IMR-90 (cell line): ENCODE measurements at regions not wholly inside any gene's neighbourhood (a gene's known extent, or its start where the extent isn't known, plus 50 kb on each side); places are given as distances from the start of the nearest gene placed in this dataset.
"Not testable (repeated sequence)": the region's sequence is repeated elsewhere in the genome, so short reads cannot be mapped to it uniquely, and the experiment has no call there.

Experiments used
- ATAC-seq: fragments of 200-7000 bp; cut with Tn5 transposase; 2 replicates; pipeline ENCODE4 v1.9.1; 2020; ENCODE audit warnings: low read depth, mild to moderate bottlenecking, moderate library complexity
- BruUV-seq: library from RNA; stranded (reverse); fragments of 400-500 nt; replicated peaks from 2 replicates; lab custom pipeline; 2021; lab: Mats Ljungman, UMichigan
- CTCF ChIA-PET: fragments of 300-600 bp; formaldehyde crosslinking; extraction: SDS; loops from one replicate; lab custom pipeline; 2021; ENCODE audit warnings: antibody characterized with exemption; lab: Yijun Ruan, JAX
- POLR2A ChIA-PET: fragments of 300-600 bp; sonication (Branson Sonifier 250); formaldehyde crosslinking; loops from one replicate; lab custom pipeline; 2022; ENCODE audit warnings: antibody characterized with exemption; ENCODE audit not compliant: unreplicated experiment; lab: Charles Lee
- DNase-seq: peaks from one replicate; pipeline ENCODE4 v3.0.0; 2013
- H2AFZ ChIP-seq: replicated peaks from 2 replicates; pipeline ENCODE3; 2013; ENCODE audit warnings: low read length, mild to moderate bottlenecking; ENCODE audit not compliant: poor library complexity
- H2AK5ac ChIP-seq: 2 replicates; pipeline ENCODE4 v1.6.1; 2013; ENCODE audit warnings: low read depth, low read length, inconsistent platforms
- H2AK9ac ChIP-seq: replicated peaks from 2 replicates; pipeline ENCODE3; 2013; ENCODE audit warnings: mild to moderate bottlenecking, low read depth, low read length, moderate library complexity; ENCODE audit not compliant: poor library complexity
- H2BK120ac ChIP-seq: 2 replicates; pipeline ENCODE4 v1.6.1; 2013; ENCODE audit warnings: low read depth, low read length, inconsistent platforms
- H2BK15ac ChIP-seq: 3 replicates; pipeline ENCODE4 v1.6.1; 2013; ENCODE audit warnings: low read depth, low read length, inconsistent platforms
- H2BK20ac ChIP-seq: 2 replicates; pipeline ENCODE4 v1.6.1; 2013; ENCODE audit warnings: low read depth, mild to moderate bottlenecking, inconsistent platforms, low read length, moderate library complexity
- H2BK5ac ChIP-seq: 2 replicates; pipeline ENCODE4 v1.6.1; 2013; ENCODE audit warnings: mild to moderate bottlenecking, low read depth, low read length, inconsistent platforms; ENCODE audit not compliant: poor library complexity, severe bottlenecking
- H3K14ac ChIP-seq: replicated peaks from 2 replicates; pipeline ENCODE4 v1.6.1; 2013; ENCODE audit warnings: low read depth, low read length, inconsistent platforms
- H3K18ac ChIP-seq: 2 replicates; pipeline ENCODE4 v1.6.1; 2013; ENCODE audit warnings: low read depth, low read length, control low read depth
- H3K23ac ChIP-seq: 2 replicates; pipeline ENCODE4 v1.6.1; 2013; ENCODE audit warnings: low read depth, low read length, inconsistent platforms
- H3K27ac ChIP-seq: 2 replicates; pipeline ENCODE4 v1.5.1; 2013; ENCODE audit warnings: mild to moderate bottlenecking, control low read depth, low read length; ENCODE audit not compliant: insufficient read depth
- H3K27me3 ChIP-seq: 2 replicates; pipeline ENCODE4 v1.6.1; 2013; ENCODE audit warnings: low read length; ENCODE audit not compliant: control insufficient read depth, insufficient read depth
- H3K36me3 ChIP-seq: 2 replicates; pipeline ENCODE4 v1.6.1; 2013; ENCODE audit warnings: low read length, mixed read lengths; ENCODE audit not compliant: control insufficient read depth, insufficient read depth
- H3K4ac ChIP-seq: 2 replicates; pipeline ENCODE4 v1.6.1; 2013; ENCODE audit warnings: low read depth, low read length, inconsistent platforms
- H3K4me1 ChIP-seq: 2 replicates; pipeline ENCODE4 v1.6.1; 2013; ENCODE audit warnings: low read length, mixed read lengths; ENCODE audit not compliant: control insufficient read depth, insufficient read depth
- H3K4me2 ChIP-seq: 2 replicates; pipeline ENCODE4 v1.6.1; 2013; ENCODE audit warnings: low read depth, mild to moderate bottlenecking, control low read depth, low read length, moderate library complexity
- H3K4me3 ChIP-seq: 2 replicates; pipeline ENCODE4 v1.5.1; 2013; ENCODE audit warnings: low read depth, mild to moderate bottlenecking, control low read depth, low read length, moderate library complexity; ENCODE audit not compliant: insufficient read depth
- H3K56ac ChIP-seq: 2 replicates; pipeline ENCODE4 v1.6.1; 2013; ENCODE audit warnings: low read length, inconsistent platforms; ENCODE audit not compliant: insufficient read depth; ENCODE audit errors: extremely low read depth
- H3K79me1 ChIP-seq, 2 experiments: 2 replicates each; pipeline ENCODE4 v1.6.1; 2013; ENCODE audit warnings: low read length in 2 of 2, inconsistent platforms in 1 of 2, low read depth in 1 of 2
- H3K9ac ChIP-seq: 2 replicates; pipeline ENCODE4 v1.6.1; 2013; ENCODE audit warnings: low read depth, low read length, control low read depth
- H3K9me1 ChIP-seq: 2 replicates; pipeline ENCODE4 v1.6.1; 2013; ENCODE audit warnings: low read length, inconsistent platforms; ENCODE audit not compliant: insufficient read depth
- H3K9me3 ChIP-seq: 2 replicates; pipeline ENCODE4 v1.6.1; 2013; ENCODE audit warnings: low read length; ENCODE audit not compliant: control insufficient read depth, insufficient read depth
- H4K20me1 ChIP-seq: 2 replicates; pipeline ENCODE4 v1.6.1; 2013; ENCODE audit warnings: low read length, inconsistent platforms; ENCODE audit not compliant: insufficient read depth
- H4K5ac ChIP-seq: 2 replicates; pipeline ENCODE4 v1.6.1; 2013; ENCODE audit warnings: mild to moderate bottlenecking, low read depth, low read length, control low read depth
- H4K8ac ChIP-seq, 2 experiments: 2 replicates each; pipeline ENCODE4 v1.6.1; 2013; ENCODE audit warnings: low read depth in 2 of 2, low read length in 2 of 2, control low read depth in 1 of 2, inconsistent platforms in 1 of 2
- H4K91ac ChIP-seq: 2 replicates; pipeline ENCODE4 v1.6.1; 2013; ENCODE audit warnings: low read depth, low read length, inconsistent platforms; ENCODE audit not compliant: insufficient read depth
- WGBS, 2 experiments: methylation state at CpG; one replicate each; pipeline versions ENCODE4 v1.1.5 to v1.1.7; 2013; ENCODE audit warnings: missing lambda C conversion rate in 2 of 2; ENCODE audit not compliant: insufficient read length in 1 of 2; ENCODE audit errors: extremely low coverage in 2 of 2; 5-methylcytosine and 5-hydroxymethylcytosine counted together
- dilution Hi-C: fragments of 300-500 bp; cut with HindIII; formaldehyde crosslinking; loops from one replicate; pipeline ENCODE4 v1.14.3; 2018; ENCODE audit warnings: low sequenced_read_pairs; ENCODE audit not compliant: unreplicated experiment
- in situ Hi-C: fragments of 300-500 bp; cut with MboI; formaldehyde crosslinking; loops from 3 replicates; pipeline ENCODE4 v1.14.3; 2019; ENCODE audit warnings: low sequenced_read_pairs, inconsistent platforms, mixed read lengths
- intact Hi-C: fragments of 100-400 bp; cut with micrococcal nuclease; formaldehyde crosslinking; loops from 2 replicates; pipeline ENCODE4 v1.10.0; 2022

DNA sequence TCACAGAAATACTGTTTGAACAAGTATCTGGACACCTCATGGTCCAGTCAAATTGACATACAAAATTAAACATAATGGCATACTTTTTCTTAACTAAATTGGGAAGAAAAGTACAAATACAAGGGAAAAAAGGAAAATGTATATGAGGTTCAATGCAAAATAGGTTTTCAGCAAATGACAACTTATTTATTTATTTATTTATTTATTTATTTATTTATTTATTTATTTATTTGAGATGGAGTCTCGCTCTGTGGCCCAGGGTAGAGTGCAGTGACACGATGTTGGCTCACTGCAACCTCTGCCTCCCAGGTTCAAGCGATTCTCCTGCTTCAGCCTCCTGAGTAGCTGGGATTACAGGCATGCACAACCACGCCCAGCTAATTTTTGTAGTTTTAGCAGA is 424.9 kb upstream of the AKR1E2 start:
- H3K79me1 ChIP-seq, H3K4me2 ChIP-seq, H2BK20ac ChIP-seq, H3K27me3 ChIP-seq, H4K5ac ChIP-seq, H2BK120ac ChIP-seq, H4K20me1 ChIP-seq, H4K91ac ChIP-seq, H2AK9ac ChIP-seq, H4K8ac ChIP-seq, H3K56ac ChIP-seq, DNase-seq, H3K9me1 ChIP-seq, in situ Hi-C loops, intact Hi-C loops, H3K4me1 ChIP-seq, H3K4me3 ChIP-seq, H3K27ac ChIP-seq, H2AK5ac ChIP-seq, H3K18ac ChIP-seq, ATAC-seq, BruUV-seq, CTCF ChIA-PET, H3K4ac ChIP-seq, H3K14ac ChIP-seq, H2BK5ac ChIP-seq, POLR2A ChIA-PET, dilution Hi-C loops, H3K9ac ChIP-seq, H2AFZ ChIP-seq, H3K23ac ChIP-seq, H2BK15ac ChIP-seq, H3K36me3 ChIP-seq, H3K9me3 ChIP-seq: not testable (repeated sequence)
- WGBS, 2 experiments, result 100% methylated on average over 2 of the region's 4 CpGs; no CpG with 5 or more reads in 1 of the 2 experiments
